CD4-positive, alpha-beta T cell (primary cell): ENCODE measurements at regions not wholly inside any gene's neighbourhood (a gene's known extent, or its start where the extent isn't known, plus 50 kb on each side); places are given as distances from the start of the nearest gene placed in this dataset.

Experiments
- ATAC-seq: fragments of 200-7000 bp; cut with Tn5 transposase; one replicate; pipeline ENCODE4 v1.10.0; 2022; ENCODE audit warnings: mild to moderate bottlenecking; ENCODE audit not compliant: poor library complexity
- CTCF ChIA-PET: fragments of 350-600 bp; sonication (Branson Sonifier 250); formaldehyde crosslinking; loops from one replicate; lab custom pipeline; 2021; ENCODE audit warnings: antibody characterized with exemption, inconsistent platforms; lab: Charles Lee
- POLR2A ChIA-PET: fragments of 350-600 bp; sonication (Branson Sonifier 250); formaldehyde crosslinking; loops from one replicate; lab custom pipeline; 2021; ENCODE audit warnings: antibody characterized with exemption, inconsistent platforms; lab: Charles Lee
- DNase-seq, 14 experiments: peaks; one replicate each; pipeline ENCODE4 v3.0.0-alpha.2; 2013 to 2020; ENCODE audit warnings: mixed read lengths in 2 of 14
- H3K27ac ChIP-seq, 2 donors: one replicate each; pipeline versions ENCODE4 v1.5.1 to v1.7.0; 2013; ENCODE audit warnings: low read length in 2 of 2, low read depth in 1 of 2, mild to moderate bottlenecking in 1 of 2
- H3K27me3 ChIP-seq, 2 experiments: 1 replicate in 1 of 2; 2 replicates in 1 of 2; pipeline versions ENCODE4 v1.6.1 to v1.7.0; 2013; ENCODE audit warnings: low read length in 2 of 2, control low read depth in 1 of 2, mild to moderate bottlenecking in 1 of 2, moderate library complexity in 1 of 2; ENCODE audit not compliant: insufficient read depth in 2 of 2, control insufficient read depth in 1 of 2
- H3K36me3 ChIP-seq: one replicate; pipeline ENCODE4 v1.6.1; 2013; ENCODE audit warnings: low read length, control low read depth; ENCODE audit not compliant: insufficient read depth
- H3K4me1 ChIP-seq: one replicate; pipeline ENCODE4 v1.6.1; 2013; ENCODE audit warnings: low read length, control low read depth; ENCODE audit not compliant: insufficient read depth
- H3K4me3 ChIP-seq: one replicate; pipeline ENCODE4 v1.5.1; 2013; ENCODE audit warnings: mild to moderate bottlenecking, low read length, moderate library complexity
- H3K9me3 ChIP-seq, 2 experiments: 1 replicate in 1 of 2; 2 replicates in 1 of 2; pipeline versions ENCODE4 v1.6.1 to v1.7.0; 2013; ENCODE audit warnings: low read length in 2 of 2, mild to moderate bottlenecking in 2 of 2, control low read depth in 1 of 2, moderate library complexity in 1 of 2; ENCODE audit not compliant: control insufficient read depth in 1 of 2, insufficient read depth in 1 of 2
- H3K27ac Mint-ChIP-seq: one replicate; pipeline ENCODE4 v1.8.0; 2020; ENCODE audit warnings: mixed read lengths
- H3K27me3 Mint-ChIP-seq: one replicate; pipeline ENCODE4 v1.8.0; 2021; ENCODE audit warnings: mixed read lengths
- H3K36me3 Mint-ChIP-seq: one replicate; pipeline ENCODE4 v1.8.0; 2021; ENCODE audit warnings: low read depth, mixed read lengths
- H3K4me1 Mint-ChIP-seq: one replicate; pipeline ENCODE4 v1.8.0; 2021; ENCODE audit warnings: low read depth, mixed read lengths
- H3K4me3 Mint-ChIP-seq: one replicate; pipeline ENCODE4 v1.8.0; 2020; ENCODE audit warnings: mild to moderate bottlenecking, mixed read lengths
- H3K9me3 Mint-ChIP-seq: one replicate; pipeline ENCODE4 v1.8.0; 2020; ENCODE audit warnings: mixed read lengths
- intact Hi-C, 2 experiments: fragments of 100-400 bp; cut with DNase I in 1 of 2; cut with micrococcal nuclease in 1 of 2; formaldehyde crosslinking; loops; one replicate each; pipeline versions ENCODE4 v1.15.1 to v1.9.0; 2023 to 2025; cut with DNase I, micrococcal nuclease
- TF ChIP-seq, protein P1 (sequence below): fragments of 200-600 bp; IDR thresholded peaks from one replicate; pipeline ENCODE4 v1.8.0; 2022; ENCODE audit warnings: antibody characterized with exemption, mild to moderate bottlenecking

DNA sequence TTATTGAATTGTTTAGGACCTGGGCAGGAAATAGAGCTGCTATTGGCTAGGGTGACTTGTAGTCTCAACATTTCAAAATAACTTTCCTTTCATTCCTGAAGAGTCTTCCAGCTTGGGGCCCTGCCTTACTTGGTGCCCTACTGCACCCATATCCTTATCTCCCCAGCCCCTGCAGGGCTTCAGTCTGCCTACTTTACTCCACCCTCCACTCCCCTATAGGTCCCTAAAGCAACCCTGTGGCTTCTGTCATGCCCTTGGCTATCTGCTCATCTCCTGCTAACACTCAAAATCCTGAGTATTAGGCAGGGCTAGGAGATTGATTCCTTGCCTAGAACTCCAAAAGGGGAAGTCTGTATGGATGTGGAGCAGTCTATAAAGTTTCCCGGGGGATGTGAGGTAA, 57.6 kb upstream of the PRKG2 start:
- DNase-seq (no peak), ATAC-seq (no peak)
- H3K4me1 ChIP-seq, result no peaks in the 10 kb centered on the region
- Mint-ChIP-seq H3K4me3 (no peak overlapping the region), H3K9me3 (peaks cover 3% of the 10 kb centered on the region), H3K4me1 (no peaks in the 10 kb centered on the region), H3K27me3 (peaks cover 9% of the 10 kb centered on the region), H3K36me3 (no peaks in the 10 kb centered on the region), H3K27ac (no peak overlapping the region)
- no peak overlapping the region for H3K27ac ChIP-seq
- H3K9me3 ChIP-seq, result peaks cover 0 to 8% of the 10 kb centered on the region in 2 experiments
- no peaks in the 10 kb centered on the region for H3K36me3 ChIP-seq
- POLR2A ChIA-PET, result no interaction called here
- no peak overlapping the region for H3K4me3 ChIP-seq
- intact Hi-C loops, result no loop called here
- CTCF ChIA-PET, result no interaction called here
- TF ChIP-seq, protein P1, sequence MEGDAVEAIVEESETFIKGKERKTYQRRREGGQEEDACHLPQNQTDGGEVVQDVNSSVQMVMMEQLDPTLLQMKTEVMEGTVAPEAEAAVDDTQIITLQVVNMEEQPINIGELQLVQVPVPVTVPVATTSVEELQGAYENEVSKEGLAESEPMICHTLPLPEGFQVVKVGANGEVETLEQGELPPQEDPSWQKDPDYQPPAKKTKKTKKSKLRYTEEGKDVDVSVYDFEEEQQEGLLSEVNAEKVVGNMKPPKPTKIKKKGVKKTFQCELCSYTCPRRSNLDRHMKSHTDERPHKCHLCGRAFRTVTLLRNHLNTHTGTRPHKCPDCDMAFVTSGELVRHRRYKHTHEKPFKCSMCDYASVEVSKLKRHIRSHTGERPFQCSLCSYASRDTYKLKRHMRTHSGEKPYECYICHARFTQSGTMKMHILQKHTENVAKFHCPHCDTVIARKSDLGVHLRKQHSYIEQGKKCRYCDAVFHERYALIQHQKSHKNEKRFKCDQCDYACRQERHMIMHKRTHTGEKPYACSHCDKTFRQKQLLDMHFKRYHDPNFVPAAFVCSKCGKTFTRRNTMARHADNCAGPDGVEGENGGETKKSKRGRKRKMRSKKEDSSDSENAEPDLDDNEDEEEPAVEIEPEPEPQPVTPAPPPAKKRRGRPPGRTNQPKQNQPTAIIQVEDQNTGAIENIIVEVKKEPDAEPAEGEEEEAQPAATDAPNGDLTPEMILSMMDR, result no peak
- no peaks in the 10 kb centered on the region for H3K27me3 ChIP-seq
